Lung (tissue), 11 donors: ENCODE measurements at regions not wholly inside any gene's neighbourhood (a gene's known extent, or its start where the extent isn't known, plus 50 kb on each side); places are given as distances from the start of the nearest gene placed in this dataset.
"Not testable (repeated sequence)": the region's sequence is repeated elsewhere in the genome, so short reads cannot be mapped to it uniquely, and the experiment has no call there.

Source experiments
- ATAC-seq: fragments of 200-7000 bp; cut with Tn5 transposase; one replicate; pipeline ENCODE4 v1.9.1; 2020; ENCODE audit warnings: moderate number of reproducible peaks; ENCODE audit not compliant: insufficient read depth, low FRiP score
- DNase-seq, 3 donors: peaks; one replicate each; pipeline ENCODE4 v3.0.0-alpha.2; 2013 to 2017
- H3K27ac ChIP-seq, 2 donors: one replicate each; pipeline ENCODE4 v1.5.1; 2013; ENCODE audit warnings: mild to moderate bottlenecking in 2 of 2, moderate library complexity in 2 of 2, control low read depth in 1 of 2, inconsistent platforms in 1 of 2, low read depth in 1 of 2, low read length in 1 of 2
- H3K27me3 ChIP-seq, 3 donors: one replicate each; pipeline ENCODE4 v1.5.1; 2013; ENCODE audit warnings: low read length in 2 of 3; ENCODE audit not compliant: control insufficient read depth in 3 of 3, insufficient read depth in 3 of 3
- H3K36me3 ChIP-seq, 4 donors: one replicate each; pipeline ENCODE4 v1.5.1; 2013; ENCODE audit warnings: low read length in 4 of 4, mild to moderate bottlenecking in 1 of 4, moderate library complexity in 1 of 4; ENCODE audit not compliant: control insufficient read depth in 4 of 4, insufficient read depth in 4 of 4
- H3K4me1 ChIP-seq, 5 donors: one replicate each; pipeline ENCODE4 v1.5.1; 2013; ENCODE audit warnings: low read length in 5 of 5, mild to moderate bottlenecking in 2 of 5, moderate library complexity in 1 of 5; ENCODE audit not compliant: control insufficient read depth in 5 of 5, insufficient read depth in 5 of 5
- H3K4me3 ChIP-seq: one replicate; pipeline ENCODE4 v1.5.1; 2013; ENCODE audit warnings: mild to moderate bottlenecking, control low read depth, moderate library complexity
- H3K9ac ChIP-seq, 2 donors: one replicate each; pipeline ENCODE4 v1.5.1; 2013; ENCODE audit warnings: low read length in 2 of 2, control low read depth in 1 of 2; ENCODE audit not compliant: insufficient read depth in 1 of 2
- H3K9me3 ChIP-seq, 4 donors: one replicate each; pipeline ENCODE4 v1.5.1; 2013; ENCODE audit warnings: low read length in 3 of 4, mild to moderate bottlenecking in 1 of 4, moderate library complexity in 1 of 4; ENCODE audit not compliant: control insufficient read depth in 4 of 4, insufficient read depth in 3 of 4
- CTCF ChIP-seq: IDR thresholded peaks from 2 replicates; pipeline ENCODE4 v1.5.1; 2012; ENCODE audit warnings: mild to moderate bottlenecking; ENCODE audit errors: control extremely low read depth, extremely low read depth
- WGBS, 2 donors: extraction: QIAGEN DNeasy Blood & Tissue Kit; methylation state at CpG; one replicate each; pipeline ENCODE4 v1.1.7; 2013; 5-methylcytosine and 5-hydroxymethylcytosine counted together
- donor health status: control.
- donor health status: control.
- donor health status: Bipolar disorder and iron deficiency.
- donor health status: healthy.
- donor health status: DM: yes; HTN: yes; CAD: no.

- Histone ChIP-seq H3K36me3 (peaks cover 0 to 5% (median under 1%) of the 10 kb centered on the region in 4 donors), H3K27me3 (no peaks in the 10 kb centered on the region), H3K4me1 (no peaks in the 10 kb centered on the region), H3K9me3 (peaks cover 0 to under 1% (median 0%) of the 10 kb centered on the region in 4 donors), H3K27ac (no peak overlapping the region), H3K9ac (no peak overlapping the region), H3K4me3 (no peak overlapping the region)
- WGBS, 2 donors: 81 to 87% methylated on average over 2 of the region's 2 CpGs
- DNase-seq: no peak
- ATAC-seq: no peak
- no peak for TF ChIP-seq CTCF
Observed at GRCh38 chr5:94057655-94058054, 316.3 kb upstream of the POU5F2 start.

- H3K36me3 ChIP-seq: peaks cover 0 to 5% (median under 1%) of the 10 kb centered on the region in 4 donors
- no peak for DNase-seq
- H3K9ac ChIP-seq: no peak overlapping the region
- H3K27me3 ChIP-seq: no peaks in the 10 kb centered on the region
- H3K4me1 ChIP-seq: no peaks in the 10 kb centered on the region
- no peaks in the 10 kb centered on the region for H3K9me3 ChIP-seq
- TF ChIP-seq CTCF: no peak
- H3K27ac ChIP-seq: no peak overlapping the region
- 71 to 92% methylated on average over 1 of the region's 1 CpG for WGBS, 2 donors
- no peak overlapping the region for H3K4me3 ChIP-seq
- ATAC-seq: no peak
Observed at GRCh38 chr5:94057217-94057616, 315.8 kb upstream of the POU5F2 start.

- H3K9ac ChIP-seq, DNase-seq, H3K27me3 ChIP-seq, H3K9me3 ChIP-seq, H3K4me3 ChIP-seq, H3K36me3 ChIP-seq, ATAC-seq, H3K4me1 ChIP-seq, H3K27ac ChIP-seq: not testable (repeated sequence)
- WGBS, 2 donors: 98% methylated on average over 10 of the region's 10 CpGs
Observed at GRCh38 chr5:94049307-94049922, 308.0 kb upstream of the POU5F2 start.

- WGBS, 2 donors: 89 to 94% methylated on average over 6 of the region's 6 CpGs
- Histone ChIP-seq H3K9ac (no peak overlapping the region), H3K4me3 (no peak overlapping the region), H3K27ac (no peak overlapping the region), H3K27me3 (no peaks in the 10 kb centered on the region), H3K9me3 (no peaks in the 10 kb centered on the region), H3K4me1 (no peaks in the 10 kb centered on the region), H3K36me3 (peaks cover 0 to 4% (median 2%) of the 10 kb centered on the region in 4 donors)
- DNase-seq: no peak
- no peak for ATAC-seq
- no peak for TF ChIP-seq CTCF
Observed at GRCh38 chr5:94045839-94046782, 304.7 kb upstream of the POU5F2 start.
